Tibial nerve (tissue), 4 donors: ENCODE measurements at regions not wholly inside any gene's neighbourhood (a gene's known extent, or its start where the extent isn't known, plus 50 kb on each side); places are given as distances from the start of the nearest gene placed in this dataset.

Source experiments
- DNase-seq, 2 donors: peaks; one replicate each; pipeline ENCODE4 v3.0.0-alpha.2; 2019; ENCODE audit warnings: low spot score in 2 of 2
- H3K27ac ChIP-seq, 4 donors: fragments of 200-600 bp; sonication (generic) in 3 of 4; one replicate each; pipeline ENCODE4 v1.5.1; 2017 to 2019; ENCODE audit warnings: mild to moderate bottlenecking in 1 of 4
- H3K27me3 ChIP-seq, 2 donors: fragments of 200-600 bp; sonication (generic) in 1 of 2; one replicate each; pipeline versions ENCODE4 v1.5.1 to v1.6.0; 2017 to 2019
- H3K36me3 ChIP-seq, 3 donors: fragments of 200-600 bp; sonication (generic); one replicate each; pipeline ENCODE4 v1.5.1; 2018 to 2019
- H3K4me1 ChIP-seq, 4 donors: fragments of 200-600 bp; sonication (generic) in 3 of 4; one replicate each; pipeline ENCODE4 v1.5.1; 2017 to 2019
- H3K4me3 ChIP-seq, 4 donors: fragments of 200-600 bp; sonication (generic) in 3 of 4; one replicate each; pipeline ENCODE4 v1.5.1; 2017 to 2019; ENCODE audit warnings: mild to moderate bottlenecking in 1 of 4, moderate library complexity in 1 of 4
- H3K9me3 ChIP-seq, 4 donors: fragments of 200-600 bp; sonication (generic) in 3 of 4; one replicate each; pipeline ENCODE4 v1.5.1; 2017 to 2019
- EP300 ChIP-seq, 2 donors: sonication (generic); formaldehyde crosslinking; IDR thresholded peaks; one replicate each; pipeline ENCODE4 v1.6.1; 2017; ENCODE audit warnings: antibody characterized with exemption in 2 of 2, mild to moderate bottlenecking in 1 of 2
- POLR2A ChIP-seq, 2 donors: fragments of 450-650 bp; IDR thresholded peaks; one replicate each; pipeline ENCODE4 v1.6.1; 2017; ENCODE audit warnings: antibody characterized with exemption in 2 of 2, mild to moderate bottlenecking in 2 of 2, moderate library complexity in 2 of 2
- WGBS, 2 donors: methylation state at CpG; one replicate each; pipeline ENCODE4 v1.1.5; 2018; 5-methylcytosine and 5-hydroxymethylcytosine counted together
- TF ChIP-seq, protein P1 (sequence below), 5 experiments: fragments of 200-600 bp in 3 of 5; fragments of 450-650 bp in 2 of 5; sonication (generic) in 3 of 5; IDR thresholded peaks; one replicate each; pipeline ENCODE4 v1.5.1; 2016 to 2019; ENCODE audit warnings: antibody characterized with exemption in 5 of 5, mild to moderate bottlenecking in 3 of 5, moderate library complexity in 2 of 5

DNA sequence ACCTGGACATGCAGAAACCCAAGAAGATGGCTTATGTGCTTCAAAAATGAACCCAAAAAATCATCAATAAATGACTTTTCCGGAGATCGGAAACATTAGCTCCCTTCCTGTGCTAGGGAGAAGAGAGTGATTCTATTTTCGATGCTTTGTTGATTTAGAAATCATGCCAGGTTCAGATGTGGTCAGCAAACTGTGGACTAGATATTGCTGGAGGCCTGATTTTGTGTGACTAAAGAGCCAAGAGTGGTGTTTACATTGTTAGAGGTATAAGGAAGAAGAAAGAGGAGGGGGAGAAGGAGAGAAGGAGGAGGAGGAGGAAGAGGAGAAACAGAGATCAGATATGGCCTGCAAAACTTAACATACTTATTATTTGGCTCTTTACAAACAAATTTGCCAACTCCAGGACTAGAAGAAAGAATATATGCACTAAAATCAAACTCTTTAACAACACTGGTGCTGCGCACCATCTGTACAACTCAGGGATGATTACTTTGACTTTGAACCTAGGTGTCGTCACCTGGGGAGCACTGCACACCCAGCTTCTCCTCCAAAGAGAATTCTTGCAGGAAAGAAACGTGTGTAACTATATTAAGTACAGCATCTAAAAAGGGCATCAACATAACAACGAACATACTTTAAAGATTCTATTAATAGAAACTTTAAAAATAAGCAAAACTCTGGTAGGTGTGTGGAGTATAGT lies 664.9 kb upstream of the LCORL start:
- no peaks in the 10 kb centered on the region for H3K36me3 ChIP-seq
- DNase-seq: no peak
- no peaks in the 10 kb centered on the region for H3K27me3 ChIP-seq
- TF ChIP-seq EP300 (IDR thresholded peaks at IDR 0.05): no peak
- no peak for TF ChIP-seq POLR2A (IDR thresholded peaks at IDR 0.05)
- TF ChIP-seq, protein P1, sequence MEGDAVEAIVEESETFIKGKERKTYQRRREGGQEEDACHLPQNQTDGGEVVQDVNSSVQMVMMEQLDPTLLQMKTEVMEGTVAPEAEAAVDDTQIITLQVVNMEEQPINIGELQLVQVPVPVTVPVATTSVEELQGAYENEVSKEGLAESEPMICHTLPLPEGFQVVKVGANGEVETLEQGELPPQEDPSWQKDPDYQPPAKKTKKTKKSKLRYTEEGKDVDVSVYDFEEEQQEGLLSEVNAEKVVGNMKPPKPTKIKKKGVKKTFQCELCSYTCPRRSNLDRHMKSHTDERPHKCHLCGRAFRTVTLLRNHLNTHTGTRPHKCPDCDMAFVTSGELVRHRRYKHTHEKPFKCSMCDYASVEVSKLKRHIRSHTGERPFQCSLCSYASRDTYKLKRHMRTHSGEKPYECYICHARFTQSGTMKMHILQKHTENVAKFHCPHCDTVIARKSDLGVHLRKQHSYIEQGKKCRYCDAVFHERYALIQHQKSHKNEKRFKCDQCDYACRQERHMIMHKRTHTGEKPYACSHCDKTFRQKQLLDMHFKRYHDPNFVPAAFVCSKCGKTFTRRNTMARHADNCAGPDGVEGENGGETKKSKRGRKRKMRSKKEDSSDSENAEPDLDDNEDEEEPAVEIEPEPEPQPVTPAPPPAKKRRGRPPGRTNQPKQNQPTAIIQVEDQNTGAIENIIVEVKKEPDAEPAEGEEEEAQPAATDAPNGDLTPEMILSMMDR (IDR thresholded peaks at IDR 0.05): no peak
- 64 to 67% methylated on average over 7 of the region's 7 CpGs for WGBS, 2 donors
- no peak overlapping the region for H3K27ac ChIP-seq
- peaks cover 0 to 12% (median 0%) of the 10 kb centered on the region in 4 donors for H3K4me1 ChIP-seq
- no peaks in the 10 kb centered on the region for H3K9me3 ChIP-seq
- no peak overlapping the region for H3K4me3 ChIP-seq

DNA sequence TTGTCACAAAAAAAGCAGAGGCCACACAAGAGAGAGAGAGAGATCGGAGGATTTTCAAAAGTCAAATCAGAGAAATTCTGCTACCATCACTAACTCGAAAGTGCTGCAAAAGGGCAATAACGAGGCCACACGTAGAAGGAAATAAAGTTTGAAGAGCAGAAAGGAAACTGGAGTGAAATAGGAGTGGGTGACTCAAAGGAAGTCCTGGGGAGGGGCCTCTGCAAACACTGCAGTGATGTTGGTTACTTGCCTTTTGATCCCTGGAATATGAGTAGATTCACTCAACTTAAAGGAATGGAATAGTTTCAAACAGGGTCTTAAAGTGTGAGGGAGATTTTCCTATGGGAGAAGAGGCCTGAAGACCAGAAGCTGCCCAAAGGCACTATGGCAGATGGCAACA lies 663.4 kb upstream of the LCORL start:
- Histone ChIP-seq H3K4me3 (no peak overlapping the region), H3K27me3 (no peaks in the 10 kb centered on the region), H3K4me1 (peaks cover 0 to 3% (median 0%) of the 10 kb centered on the region in 4 donors), H3K9me3 (no peaks in the 10 kb centered on the region), H3K27ac (no peak overlapping the region), H3K36me3 (no peaks in the 10 kb centered on the region)
- DNase-seq: no peak
- TF ChIP-seq, protein P1 (IDR thresholded peaks at IDR 0.05): no peak
- TF ChIP-seq POLR2A (IDR thresholded peaks at IDR 0.05) (no peak), EP300 (IDR thresholded peaks at IDR 0.05) (no peak)
- WGBS, 2 donors: 81 to 86% methylated on average over 4 of the region's 4 CpGs

DNA sequence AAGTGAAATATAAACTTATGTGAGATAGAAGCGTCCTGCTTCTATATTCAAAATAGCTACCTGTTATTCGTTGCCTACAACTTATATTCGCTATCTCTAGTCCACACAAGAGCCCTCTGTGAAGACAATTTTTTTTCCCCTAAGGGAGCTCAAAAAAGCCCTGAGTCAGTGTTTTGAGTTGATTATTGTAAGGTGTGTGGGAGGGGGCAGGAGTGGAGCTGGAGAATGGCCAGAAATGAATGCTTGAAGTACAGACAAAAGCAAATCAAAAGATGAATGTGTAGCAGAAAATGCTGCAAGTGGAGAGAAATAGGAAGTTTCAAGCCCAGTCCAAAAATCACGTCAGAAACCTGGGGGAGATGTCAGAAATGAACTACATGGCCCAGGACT lies 655.0 kb upstream of the LCORL start:
- H3K4me1 ChIP-seq: no peaks in the 10 kb centered on the region
- TF ChIP-seq, protein P1 (IDR thresholded peaks at IDR 0.05): no peak
- TF ChIP-seq EP300 (IDR thresholded peaks at IDR 0.05) (no peak), POLR2A (IDR thresholded peaks at IDR 0.05) (no peak)
- H3K4me3 ChIP-seq: no peak overlapping the region
- H3K36me3 ChIP-seq: no peaks in the 10 kb centered on the region
- no peaks in the 10 kb centered on the region for H3K27me3 ChIP-seq
- H3K9me3 ChIP-seq: no peaks in the 10 kb centered on the region
- WGBS, 2 donors: 47 to 57% methylated on average over 4 of the region's 4 CpGs
- no peak overlapping the region for H3K27ac ChIP-seq
- DNase-seq: no peak

DNA sequence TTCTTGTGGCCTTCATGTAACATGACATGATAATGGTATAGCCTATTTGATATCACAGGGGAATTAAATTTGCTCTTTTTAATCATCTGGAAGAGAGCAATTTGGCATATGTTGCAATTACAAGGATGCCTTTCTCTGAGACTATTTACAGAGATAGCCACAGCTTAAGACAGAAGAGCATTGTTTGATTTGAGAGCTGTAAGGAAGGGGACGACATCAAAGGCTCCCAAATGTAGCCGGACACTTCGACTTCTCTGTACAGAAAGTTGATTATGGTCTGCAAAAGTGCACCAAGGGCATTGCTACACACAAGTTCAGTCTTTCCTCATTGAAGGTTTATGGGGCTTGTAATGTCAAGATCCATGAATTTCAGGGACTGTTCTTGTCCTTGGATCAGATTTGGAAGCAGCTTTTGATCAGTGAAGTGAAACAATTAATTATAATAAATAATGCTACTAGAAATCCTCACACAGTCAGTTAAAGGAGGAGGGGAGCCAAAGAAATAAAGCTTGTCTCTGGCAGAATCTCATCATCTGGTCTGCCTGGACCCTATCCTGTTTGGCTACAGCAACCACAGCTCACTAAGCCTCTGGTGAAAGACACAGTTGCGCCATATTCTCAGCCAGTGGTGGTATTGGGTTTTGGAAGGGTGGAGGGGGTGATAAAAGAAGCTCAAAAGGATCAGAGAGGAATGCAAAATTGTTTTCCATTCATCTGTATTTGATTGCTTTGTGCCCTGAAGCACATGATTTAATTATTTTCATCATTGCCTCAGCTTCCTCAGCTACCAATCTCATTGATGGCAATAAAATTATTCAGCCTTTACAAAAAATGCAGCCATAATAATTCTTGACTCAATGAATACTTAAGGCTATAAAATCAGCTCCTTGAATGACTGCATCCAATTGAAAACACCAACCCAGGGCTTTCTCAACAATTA lies 654.3 kb upstream of the LCORL start:
- no peaks in the 10 kb centered on the region for H3K4me1 ChIP-seq
- TF ChIP-seq POLR2A (IDR thresholded peaks at IDR 0.05) (no peak), EP300 (IDR thresholded peaks at IDR 0.05) (no peak)
- TF ChIP-seq, protein P1 (IDR thresholded peaks at IDR 0.05): no peak
- WGBS, 2 donors: 58 to 59% methylated on average over 4 of the region's 4 CpGs

DNA sequence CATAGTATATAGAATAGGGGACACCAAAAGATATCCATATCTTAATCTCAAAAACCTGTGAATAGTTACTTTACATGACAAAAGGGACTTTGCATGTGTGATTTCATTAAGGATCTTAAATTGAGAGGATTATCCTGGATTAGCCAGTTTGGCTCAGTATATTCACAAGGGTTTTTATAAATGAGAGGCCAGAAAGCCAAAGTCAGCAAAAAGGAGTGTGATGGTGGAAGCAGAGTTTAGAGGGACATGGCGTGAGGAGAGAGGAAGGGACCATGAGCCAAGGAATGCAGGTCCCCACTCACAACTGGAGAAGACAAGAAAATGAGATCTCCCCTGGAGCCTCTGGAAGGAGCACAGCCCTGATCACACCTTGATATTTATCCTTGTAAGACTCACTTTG lies 648.5 kb upstream of the LCORL start:
- no peak for DNase-seq
- Histone ChIP-seq H3K36me3 (no peaks in the 10 kb centered on the region), H3K4me3 (no peak overlapping the region), H3K4me1 (no peaks in the 10 kb centered on the region), H3K27ac (no peak overlapping the region), H3K9me3 (no peaks in the 10 kb centered on the region), H3K27me3 (no peaks in the 10 kb centered on the region)
- WGBS, 2 donors: 74 to 94% methylated on average over 1 of the region's 1 CpG
- no peak for TF ChIP-seq POLR2A (IDR thresholded peaks at IDR 0.05)
- TF ChIP-seq, protein P1 (IDR thresholded peaks at IDR 0.05): no peak
- no peak for TF ChIP-seq EP300 (IDR thresholded peaks at IDR 0.05)

More for the DNA sequence above, 654.3 kb upstream of the LCORL start:
- H3K4me3 ChIP-seq: no peak overlapping the region
- no peaks in the 10 kb centered on the region for H3K9me3 ChIP-seq
- H3K27ac ChIP-seq: no peak overlapping the region
- no peaks in the 10 kb centered on the region for H3K36me3 ChIP-seq
- H3K27me3 ChIP-seq: no peaks in the 10 kb centered on the region
- DNase-seq: no peak
